ENCODE measurements at regions not wholly inside any gene's neighbourhood (a gene's known extent, or its start where the extent isn't known, plus 50 kb on each side); places are given as distances from the start of the nearest gene placed in this dataset.

DNA sequence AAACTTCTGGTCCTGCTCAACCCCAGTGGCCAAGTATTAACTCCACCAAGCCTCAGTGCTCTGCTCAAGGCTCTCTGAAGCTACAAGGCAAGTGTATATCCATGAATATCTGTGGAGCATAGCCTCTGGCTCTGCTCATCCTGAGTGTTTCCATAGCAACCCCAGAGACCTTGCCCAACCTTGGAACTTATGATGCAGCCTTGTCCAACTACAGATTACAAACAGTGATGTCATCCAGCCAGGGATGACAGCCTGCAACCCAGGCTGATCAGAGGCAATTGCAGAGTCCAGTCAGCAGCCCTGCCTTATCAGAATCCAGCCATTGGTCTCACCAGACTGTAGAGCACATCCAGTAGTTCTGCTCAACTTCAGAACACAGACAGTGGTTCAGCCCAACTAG, 65.5 kb upstream of the SPACA1 start:
- TF ChIP-seq, protein P1, sequence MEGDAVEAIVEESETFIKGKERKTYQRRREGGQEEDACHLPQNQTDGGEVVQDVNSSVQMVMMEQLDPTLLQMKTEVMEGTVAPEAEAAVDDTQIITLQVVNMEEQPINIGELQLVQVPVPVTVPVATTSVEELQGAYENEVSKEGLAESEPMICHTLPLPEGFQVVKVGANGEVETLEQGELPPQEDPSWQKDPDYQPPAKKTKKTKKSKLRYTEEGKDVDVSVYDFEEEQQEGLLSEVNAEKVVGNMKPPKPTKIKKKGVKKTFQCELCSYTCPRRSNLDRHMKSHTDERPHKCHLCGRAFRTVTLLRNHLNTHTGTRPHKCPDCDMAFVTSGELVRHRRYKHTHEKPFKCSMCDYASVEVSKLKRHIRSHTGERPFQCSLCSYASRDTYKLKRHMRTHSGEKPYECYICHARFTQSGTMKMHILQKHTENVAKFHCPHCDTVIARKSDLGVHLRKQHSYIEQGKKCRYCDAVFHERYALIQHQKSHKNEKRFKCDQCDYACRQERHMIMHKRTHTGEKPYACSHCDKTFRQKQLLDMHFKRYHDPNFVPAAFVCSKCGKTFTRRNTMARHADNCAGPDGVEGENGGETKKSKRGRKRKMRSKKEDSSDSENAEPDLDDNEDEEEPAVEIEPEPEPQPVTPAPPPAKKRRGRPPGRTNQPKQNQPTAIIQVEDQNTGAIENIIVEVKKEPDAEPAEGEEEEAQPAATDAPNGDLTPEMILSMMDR (IDR thresholded peaks at IDR 0.05): no peak
- no peak for TF ChIP-seq POLR2A (IDR thresholded peaks at IDR 0.05)

All from breast epithelium (tissue), 3 donors.